HG03025 (cell line): ENCODE measurements at regions not wholly inside any gene's neighbourhood (a gene's known extent, or its start where the extent isn't known, plus 50 kb on each side); places are given as distances from the start of the nearest gene placed in this dataset.
A peak's percentile ranks its signal among the peaks of the same experiment; 100 is the strongest.

ENCODE experiments used
- ATAC-seq: cut with Tn5 transposase; IDR thresholded peaks from one replicate; pipeline ENCODE4 v1.9.1; 2021; ENCODE audit warnings: mild to moderate bottlenecking, moderate library complexity; ENCODE audit not compliant: unreplicated experiment, low FRiP score

DNA sequence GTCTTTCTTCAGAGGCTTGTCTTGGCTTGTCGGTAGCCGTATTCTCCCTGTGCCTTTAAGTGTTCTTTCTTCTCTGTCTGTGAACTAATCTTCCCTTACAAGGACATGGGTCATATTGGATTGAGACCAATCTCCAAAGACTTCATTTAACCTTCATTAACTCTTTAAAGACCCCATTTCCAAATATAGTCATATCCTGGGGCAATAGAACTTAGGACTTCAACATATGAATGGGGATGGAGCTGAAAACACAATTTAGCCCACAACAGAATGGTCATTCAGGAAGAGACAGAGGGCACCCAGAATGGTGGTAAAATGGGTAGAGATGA lies 82.1 kb upstream of the TANK start:
- ATAC-seq = no peak

- no peak for ATAC-seq
These were observed 75.1 kb upstream of the TANK start for GRCh38 chr2:161085149-161085548.

- ATAC-seq = peak; percentile 90
These were observed 71.4 kb upstream of the TANK start for GRCh38 chr2:161088658-161089350.

- no peak for ATAC-seq
These were observed 69.8 kb upstream of the TANK start for GRCh38 chr2:161090411-161090810.

GRCh38 chr2:161095314-161095713 lies 64.9 kb upstream of the TANK start:
- ATAC-seq = no peak

DNA sequence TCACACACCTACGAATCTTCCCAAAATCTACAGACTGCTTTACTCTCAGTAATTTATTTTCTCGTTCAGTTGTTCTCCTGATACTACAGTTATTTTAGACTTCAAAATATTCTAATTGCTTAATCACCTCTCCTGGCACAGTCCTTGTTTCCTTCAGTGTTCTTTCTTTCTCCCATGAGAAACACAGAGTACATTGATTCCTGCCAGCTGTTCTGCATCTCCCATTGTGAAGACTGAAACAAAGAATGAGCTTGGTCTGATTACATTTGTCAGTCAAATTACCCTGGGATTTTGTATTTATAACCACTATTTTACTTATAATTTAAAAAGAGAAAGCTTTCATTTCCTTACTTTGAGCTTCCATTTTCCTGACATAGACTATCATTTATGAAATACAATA lies 63.9 kb upstream of the TANK start:
- no peak for ATAC-seq

DNA sequence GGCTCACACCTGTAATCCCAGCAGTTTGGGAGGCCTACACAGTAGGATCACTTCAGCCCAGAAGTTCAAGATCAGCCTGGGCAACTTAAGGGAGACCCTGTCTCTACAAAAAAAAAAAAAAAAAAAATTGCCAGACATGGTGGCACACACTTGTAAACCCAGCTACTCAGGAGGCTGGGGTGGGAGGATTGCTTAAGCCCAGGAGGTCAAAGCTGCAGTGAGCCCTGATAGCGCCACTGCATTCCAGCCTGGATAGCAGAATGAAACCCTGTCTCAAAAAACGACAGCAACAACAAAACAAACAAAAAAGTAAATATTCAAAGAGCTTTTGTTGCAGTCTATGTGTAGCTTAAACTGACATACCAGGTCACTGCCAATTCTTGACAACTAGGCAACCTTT lies 63.1 kb upstream of the TANK start:
- no peak for ATAC-seq

- no peak for ATAC-seq
These were observed 59.9 kb upstream of the TANK start for GRCh38 chr2:161100211-161100895.

- no peak for ATAC-seq
These were observed 58.8 kb upstream of the TANK start for GRCh38 chr2:161101406-161101805.

- ATAC-seq = no peak
These were observed 57.3 kb upstream of the TANK start for GRCh38 chr2:161102770-161103450.

DNA sequence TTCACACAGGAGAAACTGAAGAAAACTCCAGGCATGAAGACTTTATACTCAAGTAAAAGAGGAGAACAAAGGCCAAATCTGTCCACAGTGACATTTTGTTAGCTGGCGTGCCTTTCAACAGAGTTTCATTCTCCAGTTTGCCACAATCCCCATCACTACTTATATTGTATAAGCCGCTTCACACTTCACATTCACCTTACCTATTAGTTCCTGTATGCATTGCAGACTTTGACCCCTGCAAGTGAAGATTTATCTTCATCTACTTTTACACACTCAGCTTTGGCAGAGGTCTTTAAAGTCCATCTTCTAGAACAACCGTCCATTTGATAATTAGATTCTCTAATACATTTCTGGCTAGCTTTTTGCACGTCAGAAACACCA lies 56.8 kb upstream of the TANK start:
- ATAC-seq = no peak

DNA sequence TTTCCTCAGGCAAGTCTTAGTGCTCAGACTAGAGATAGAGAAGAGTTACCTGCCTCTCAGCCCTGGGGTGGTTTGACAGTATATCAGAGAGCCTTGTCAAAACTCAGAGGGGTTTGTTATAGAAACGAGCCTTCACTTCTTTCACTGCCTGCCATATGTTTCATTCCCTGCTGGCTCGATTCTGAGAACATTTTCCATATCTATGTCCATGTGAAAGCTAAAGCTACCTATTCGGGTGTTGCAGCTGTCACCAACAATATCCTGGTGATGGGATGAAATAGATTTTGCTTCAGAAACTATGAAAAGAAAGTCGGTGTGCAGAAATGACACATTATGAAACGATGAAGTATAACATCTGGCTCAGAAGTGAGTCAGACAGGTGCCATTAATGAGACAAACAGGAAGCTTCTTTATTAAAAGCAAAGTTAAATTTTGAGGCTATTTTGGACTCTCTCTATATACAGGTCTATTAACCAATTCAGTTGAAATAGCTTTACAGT lies 56.1 kb upstream of the TANK start:
- ATAC-seq = peak; percentile 96

GRCh38 chr2:161107265-161107664 lies 53.0 kb upstream of the TANK start:
- no peak for ATAC-seq
